ENCODE measurements at regions not wholly inside any gene's neighbourhood (a gene's known extent, or its start where the extent isn't known, plus 50 kb on each side); places are given as distances from the start of the nearest gene placed in this dataset.
A peak's percentile ranks its signal among the peaks of the same experiment; 100 is the strongest.

GRCh38 chr1:67576474-67576873, 108.5 kb upstream of the GADD45A start:
- TF ChIP-seq, protein P1, sequence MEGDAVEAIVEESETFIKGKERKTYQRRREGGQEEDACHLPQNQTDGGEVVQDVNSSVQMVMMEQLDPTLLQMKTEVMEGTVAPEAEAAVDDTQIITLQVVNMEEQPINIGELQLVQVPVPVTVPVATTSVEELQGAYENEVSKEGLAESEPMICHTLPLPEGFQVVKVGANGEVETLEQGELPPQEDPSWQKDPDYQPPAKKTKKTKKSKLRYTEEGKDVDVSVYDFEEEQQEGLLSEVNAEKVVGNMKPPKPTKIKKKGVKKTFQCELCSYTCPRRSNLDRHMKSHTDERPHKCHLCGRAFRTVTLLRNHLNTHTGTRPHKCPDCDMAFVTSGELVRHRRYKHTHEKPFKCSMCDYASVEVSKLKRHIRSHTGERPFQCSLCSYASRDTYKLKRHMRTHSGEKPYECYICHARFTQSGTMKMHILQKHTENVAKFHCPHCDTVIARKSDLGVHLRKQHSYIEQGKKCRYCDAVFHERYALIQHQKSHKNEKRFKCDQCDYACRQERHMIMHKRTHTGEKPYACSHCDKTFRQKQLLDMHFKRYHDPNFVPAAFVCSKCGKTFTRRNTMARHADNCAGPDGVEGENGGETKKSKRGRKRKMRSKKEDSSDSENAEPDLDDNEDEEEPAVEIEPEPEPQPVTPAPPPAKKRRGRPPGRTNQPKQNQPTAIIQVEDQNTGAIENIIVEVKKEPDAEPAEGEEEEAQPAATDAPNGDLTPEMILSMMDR (IDR thresholded peaks at IDR 0.05; ENCODE audit: unreplicated experiment), result no peak
- Mint-ChIP-seq H3K4me1 (ENCODE audit: insufficient read depth, unreplicated experiment) (peaks cover 39% of the 10 kb centered on the region), H3K9me3 (ENCODE audit: unreplicated experiment) (no peaks in the 10 kb centered on the region), H3K4me3 (ENCODE audit: unreplicated experiment) (no peak overlapping the region), H3K36me3 (ENCODE audit: insufficient read depth, unreplicated experiment) (peaks cover 6% of the 10 kb centered on the region), H3K27me3 (ENCODE audit: insufficient read depth, unreplicated experiment) (no peaks in the 10 kb centered on the region), H3K27ac (ENCODE audit: low read depth, unreplicated experiment) (peak overlapping the region; percentile 57)
- BruUV-seq (replicated peaks), result no TSS peak
- DNase-seq (ENCODE audit: unreplicated experiment), result no peak
- ChIA-PET POLR2A (no interaction called here), CTCF (no interaction called here)
- intact Hi-C loops (cut with micrococcal nuclease), result no loop called here

DNA sequence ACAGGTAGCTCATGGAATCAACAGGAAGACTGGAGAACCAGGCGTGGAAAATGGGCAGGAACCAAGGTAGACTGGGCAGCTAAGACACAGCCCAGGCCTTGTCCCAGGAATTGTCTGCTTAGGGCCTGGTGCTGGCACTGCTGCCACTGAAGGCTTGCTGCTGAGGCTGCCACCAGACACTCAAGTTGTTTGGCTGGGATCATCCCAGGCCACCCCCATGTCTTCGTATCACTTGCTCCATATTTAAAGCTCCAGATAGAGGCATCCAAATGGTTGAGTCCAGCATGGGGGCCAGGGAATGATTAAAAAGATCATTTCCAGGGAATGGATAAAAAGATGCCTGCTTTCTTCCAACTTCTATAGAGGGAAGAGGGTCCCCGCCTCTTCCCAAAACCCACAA, 107.4 kb upstream of the GADD45A start:
- Mint-ChIP-seq H3K27me3 (ENCODE audit: insufficient read depth, unreplicated experiment) (no peaks in the 10 kb centered on the region), H3K9me3 (ENCODE audit: unreplicated experiment) (no peaks in the 10 kb centered on the region), H3K4me3 (ENCODE audit: unreplicated experiment) (no peak overlapping the region), H3K4me1 (ENCODE audit: insufficient read depth, unreplicated experiment) (peaks cover 30% of the 10 kb centered on the region), H3K27ac (ENCODE audit: low read depth, unreplicated experiment) (no peak overlapping the region), H3K36me3 (ENCODE audit: insufficient read depth, unreplicated experiment) (peaks cover 6% of the 10 kb centered on the region)
- TF ChIP-seq, protein P1 (IDR thresholded peaks at IDR 0.05; ENCODE audit: unreplicated experiment), result no peak
- intact Hi-C loops (cut with micrococcal nuclease), result no loop called here
- ChIA-PET POLR2A (interaction anchor here (3.8 kb wide), 1 partner anchor 106 kb away, joined by 17 read pairs; the partner anchor contains the start of gene GADD45A), CTCF (interaction anchor here (1.6 kb wide), 1 partner anchor 16 kb away, joined by 5 read pairs; no protein-coding TSS in a partner anchor)
- no peak for DNase-seq (ENCODE audit: unreplicated experiment)
- BruUV-seq (replicated peaks), result no TSS peak

GRCh38 chr1:67578397-67579020, 106.5 kb upstream of the GADD45A start:
- Mint-ChIP-seq H3K27ac (ENCODE audit: low read depth, unreplicated experiment) (no peak overlapping the region), H3K9me3 (ENCODE audit: unreplicated experiment) (no peaks in the 10 kb centered on the region), H3K4me1 (ENCODE audit: insufficient read depth, unreplicated experiment) (peaks cover 21% of the 10 kb centered on the region), H3K36me3 (ENCODE audit: insufficient read depth, unreplicated experiment) (peaks cover 6% of the 10 kb centered on the region), H3K27me3 (ENCODE audit: insufficient read depth, unreplicated experiment) (no peaks in the 10 kb centered on the region), H3K4me3 (ENCODE audit: unreplicated experiment) (no peak overlapping the region)
- ChIA-PET CTCF (interaction anchor here (0.6 to 1.6 kb wide), 4 partner anchors 16 to 449 kb away, joined by 3 to 5 read pairs (median 4); no protein-coding TSS in a partner anchor), POLR2A (interaction anchor here (3.8 kb wide), 1 partner anchor 106 kb away, joined by 17 read pairs; the partner anchor contains the start of gene GADD45A)
- TF ChIP-seq, protein P1 (IDR thresholded peaks at IDR 0.05; ENCODE audit: unreplicated experiment), result no peak
- DNase-seq (ENCODE audit: unreplicated experiment), result no peak
- no TSS peak for BruUV-seq (replicated peaks)
- intact Hi-C loops (cut with micrococcal nuclease), result no loop called here

GRCh38 chr1:67579623-67580394, 105.2 kb upstream of the GADD45A start:
- ChIA-PET CTCF (interaction anchor here (0.6 to 1.7 kb wide), 4 partner anchors 17 to 180 kb away, joined by 3 to 5 read pairs (median 4); no protein-coding TSS in a partner anchor), POLR2A (interaction anchor here (0.7 to 3.8 kb wide), 3 partner anchors 34 to 104 kb away, joined by 3 to 17 read pairs (median 3); partner anchors contain the start of gene GADD45A)
- Mint-ChIP-seq H3K4me3 (ENCODE audit: unreplicated experiment) (no peak overlapping the region), H3K27me3 (ENCODE audit: insufficient read depth, unreplicated experiment) (no peaks in the 10 kb centered on the region), H3K4me1 (ENCODE audit: insufficient read depth, unreplicated experiment) (peaks cover 15% of the 10 kb centered on the region), H3K36me3 (ENCODE audit: insufficient read depth, unreplicated experiment) (peaks cover 6% of the 10 kb centered on the region), H3K9me3 (ENCODE audit: unreplicated experiment) (no peaks in the 10 kb centered on the region), H3K27ac (ENCODE audit: low read depth, unreplicated experiment) (peak overlapping the region; percentile 35)
- intact Hi-C loops (cut with micrococcal nuclease), result no loop called here
- TF ChIP-seq, protein P1 (IDR thresholded peaks at IDR 0.05; ENCODE audit: unreplicated experiment), result no peak
- BruUV-seq (replicated peaks), result no TSS peak
- no peak for DNase-seq (ENCODE audit: unreplicated experiment)

Data from MCF 10A (cell line).